HCT116 (cell line): ENCODE measurements at regions not wholly inside any gene's neighbourhood (a gene's known extent, or its start where the extent isn't known, plus 50 kb on each side); places are given as distances from the start of the nearest gene placed in this dataset.

ENCODE experiments used
- ATAC-seq: fragments of 200-7000 bp; cut with Tn5 transposase; 2 replicates; pipeline ENCODE4 v1.9.1; 2020; ENCODE audit warnings: mild to moderate bottlenecking, moderate library complexity
- BruUV-seq: library from RNA; stranded (reverse); fragments of 400-500 nt; replicated peaks from 2 replicates; lab custom pipeline; 2021; lab: Mats Ljungman, UMichigan
- CTCF ChIA-PET: fragments of 300-600 bp; sonication (Branson Sonifier 250); formaldehyde crosslinking; loops from one replicate; lab custom pipeline; 2021; ENCODE audit warnings: antibody characterized with exemption; lab: Charles Lee
- POLR2A ChIA-PET: fragments of 300-600, 350-600 bp; sonication (Branson Sonifier 250); formaldehyde crosslinking; loops from one replicate; lab custom pipeline; 2021; ENCODE audit warnings: antibody characterized with exemption; lab: Charles Lee
- RAD21 ChIA-PET, 2 experiments: fragments of 300-600 bp; sonication (Branson Sonifier 250); formaldehyde crosslinking; loops; one replicate each; lab custom pipeline; 2023; ENCODE audit warnings: low total read pairs in 2 of 2; ENCODE audit not compliant: uncharacterized antibody in 2 of 2, unreplicated experiment in 2 of 2, low non-redundant PET in 1 of 2; lab: Charles Lee
- DNase-seq: peaks from one replicate; pipeline ENCODE4 v3.0.0-alpha.2; 2010; ENCODE audit warnings: low read depth, low spot score
- H2AFZ ChIP-seq: fragments of 200-600 bp; shearing (Covaris generic), sonication (generic); 2 replicates; pipeline ENCODE4 v1.6.1; 2017; ENCODE audit warnings: low read depth, mixed run types, mixed read lengths, antibody characterized with exemption, low read length; ENCODE audit not compliant: poor library complexity, severe bottlenecking
- H3K27ac ChIP-seq: 2 replicates; pipeline ENCODE4 v1.5.1; 2012; ENCODE audit warnings: low read depth, low read length
- H3K27me3 ChIP-seq: fragments of 200-600 bp; sonication (generic); 2 replicates; pipeline ENCODE4 v1.6.1; 2016; ENCODE audit warnings: mixed run types, low read length, mixed read lengths; ENCODE audit not compliant: insufficient read depth
- H3K36me3 ChIP-seq, 2 experiments: fragments of 200-500 bp in 1 of 2; fragments of 200-600 bp in 1 of 2; sonication (Bioruptor generic) in 1 of 2; sonication (generic) in 1 of 2; 2 replicates each; pipeline versions ENCODE4 v1.5.1 to v1.6.1; 2014 to 2016; ENCODE audit warnings: low read length in 2 of 2, inconsistent platforms in 1 of 2, mixed read lengths in 1 of 2, mixed run types in 1 of 2; ENCODE audit not compliant: insufficient read depth in 2 of 2, control insufficient read depth in 1 of 2
- H3K4me1 ChIP-seq, 2 experiments: fragments of 200-600 bp in 1 of 2; sonication (generic) in 1 of 2; 2 replicates each; pipeline versions ENCODE4 v1.5.1 to v1.6.1; 2012 to 2017; ENCODE audit warnings: low read length in 2 of 2, inconsistent platforms in 1 of 2, mild to moderate bottlenecking in 1 of 2, mixed read lengths in 1 of 2, mixed run types in 1 of 2, moderate library complexity in 1 of 2; ENCODE audit not compliant: insufficient read depth in 2 of 2, control insufficient read depth in 1 of 2
- H3K4me2 ChIP-seq: fragments of 200-600 bp; sonication (generic); 2 replicates; pipeline ENCODE4 v1.6.1; 2017; ENCODE audit warnings: mixed run types, low read length, mixed read lengths
- H3K4me3 ChIP-seq, 2 experiments: fragments of 200-600 bp in 1 of 2; sonication (generic) in 1 of 2; replicated peaks in 1 of 2; 2 replicates each; pipeline ENCODE4 v1.5.1; 2011 to 2016; ENCODE audit warnings: low read length in 2 of 2, control low read depth in 1 of 2, low read depth in 1 of 2, mild to moderate bottlenecking in 1 of 2, mixed read lengths in 1 of 2, mixed run types in 1 of 2
- H3K79me2 ChIP-seq: fragments of 200-600 bp; sonication (generic); 2 replicates; pipeline ENCODE4 v1.6.1; 2017; ENCODE audit warnings: mild to moderate bottlenecking, mixed run types, low read length, moderate library complexity, mixed read lengths; ENCODE audit not compliant: insufficient read depth
- H3K9ac ChIP-seq: fragments of 200-600 bp; sonication (generic); 2 replicates; pipeline ENCODE4 v1.6.1; 2016; ENCODE audit warnings: low read length, mixed read lengths
- H3K9me2 ChIP-seq: fragments of 200-600 bp; sonication (generic), shearing (Covaris generic); 2 replicates; pipeline ENCODE4 v1.6.1; 2017; ENCODE audit warnings: mixed run types, mild to moderate bottlenecking, moderate library complexity; ENCODE audit not compliant: insufficient read depth
- H3K9me3 ChIP-seq, 2 experiments: fragments of 200-500 bp in 1 of 2; fragments of 200-600 bp in 1 of 2; sonication (Bioruptor generic) in 1 of 2; sonication (generic) in 1 of 2; 2 replicates each; pipeline ENCODE4 v1.6.1; 2014 to 2017; ENCODE audit warnings: low read length in 2 of 2, mixed read lengths in 2 of 2, inconsistent platforms in 1 of 2, low read depth in 1 of 2, mild to moderate bottlenecking in 1 of 2, mixed run types in 1 of 2, moderate library complexity in 1 of 2; ENCODE audit not compliant: control insufficient read depth in 1 of 2, insufficient read depth in 1 of 2
- H4K20me1 ChIP-seq: fragments of 200-600 bp; sonication (generic), shearing (Covaris generic); 2 replicates; pipeline ENCODE4 v1.6.1; 2017; ENCODE audit warnings: mixed run types, mild to moderate bottlenecking, moderate library complexity; ENCODE audit not compliant: insufficient read depth
- CBX3 ChIP-seq: IDR thresholded peaks from 2 replicates; pipeline ENCODE4 v1.6.1; 2012; ENCODE audit warnings: low read depth
- CEBPB ChIP-seq: IDR thresholded peaks from 2 replicates; pipeline ENCODE4 v1.6.1; 2012; ENCODE audit warnings: low read depth
- CTCF ChIP-seq, 3 experiments: fragments of 200-600 bp in 1 of 3; sonication (generic) in 1 of 3; IDR thresholded peaks in 2 of 3; conservative IDR thresholded peaks in 1 of 3; 2 replicates each; pipeline ENCODE4 v1.5.1; 2012 to 2017; ENCODE audit warnings: low read depth in 2 of 3, low read length in 2 of 3, antibody characterized with exemption in 1 of 3, borderline replicate concordance in 1 of 3, control low read depth in 1 of 3, mild to moderate bottlenecking in 1 of 3, mixed read lengths in 1 of 3, mixed run types in 1 of 3, moderate library complexity in 1 of 3; ENCODE audit not compliant: insufficient read depth in 1 of 3
- EZH2 ChIP-seq: fragments of 200-600 bp; sonication (generic); IDR thresholded peaks from 2 replicates; pipeline ENCODE4 v1.6.1; 2017; ENCODE audit warnings: antibody characterized with exemption, mixed run types
- EZH2phosphoT487 ChIP-seq: fragments of 200-600 bp; IDR thresholded peaks from 2 replicates; pipeline ENCODE4 v1.6.1; 2018; ENCODE audit warnings: antibody characterized with exemption, borderline replicate concordance
- FOSL1 ChIP-seq: IDR thresholded peaks from 2 replicates; pipeline ENCODE4 v1.6.1; 2012; ENCODE audit warnings: low read depth
- MAX ChIP-seq: IDR thresholded peaks from 2 replicates; pipeline ENCODE4 v1.6.1; 2012
- POLR2A ChIP-seq: IDR thresholded peaks from 2 replicates; pipeline ENCODE4 v1.7.0; 2011; ENCODE audit warnings: borderline replicate concordance; ENCODE audit not compliant: insufficient read depth, insufficient read length; ENCODE audit errors: extremely low read depth
- RAD21 ChIP-seq: IDR thresholded peaks from 2 replicates; pipeline ENCODE4 v1.6.1; 2012; ENCODE audit warnings: low read depth, mild to moderate bottlenecking
- SRF ChIP-seq: IDR thresholded peaks from 2 replicates; pipeline ENCODE4 v1.6.1; 2012; ENCODE audit warnings: low read depth
- TCF7L2 ChIP-seq: IDR thresholded peaks from 2 replicates; pipeline ENCODE4 v1.7.0; 2011; ENCODE audit warnings: borderline replicate concordance, inconsistent platforms; ENCODE audit not compliant: insufficient read depth, insufficient read length; ENCODE audit errors: extremely low read depth
- ZNF274 ChIP-seq: fragments of 200-500 bp; sonication (Bioruptor generic); IDR thresholded peaks from 2 replicates; pipeline ENCODE4 v1.6.1; 2014; ENCODE audit warnings: mild to moderate bottlenecking, low read depth, low read length, inconsistent platforms
- intact Hi-C: fragments of 100-400 bp; cut with micrococcal nuclease; formaldehyde crosslinking; loops from 2 replicates; pipeline ENCODE4 v1.10.0; 2022

GRCh38 chr21:38134084-38134873, 122.5 kb upstream of the KCNJ15 start:
- BruUV-seq: no TSS peak

More at GRCh38 chr21:38134084-38134873, 122.5 kb upstream of the KCNJ15 start:
- Histone ChIP-seq H3K9me3 (no peaks in the 10 kb centered on the region; a peak in 1 of 4 replicates), H3K4me2 (no peak overlapping the region), H3K27me3 (no peaks in the 10 kb centered on the region), H4K20me1 (no peaks in the 10 kb centered on the region), H3K4me1 (no peaks in the 10 kb centered on the region), H3K36me3 (no peaks in the 10 kb centered on the region), H2AFZ (no peak overlapping the region), H3K9me2 (no peaks in the 10 kb centered on the region), H3K4me3 (no peak overlapping the region), H3K79me2 (no peaks in the 10 kb centered on the region), H3K9ac (no peak overlapping the region), H3K27ac (no peak overlapping the region)
- POLR2A ChIA-PET: no interaction called here
- CTCF ChIA-PET: no interaction called here
- RAD21 ChIA-PET: no interaction called here
- TF ChIP-seq MAX (no peak), SRF (no peak), EZH2phosphoT487 (no peak), CBX3 (no peak), EZH2 (no peak), POLR2A (no peak), CEBPB (no peak), FOSL1 (no peak), ZNF274 (no peak), TCF7L2 (no peak), CTCF (IDR thresholded peaks at IDR 0.05 in 2 of 3, conservative IDR thresholded peaks at IDR 0.05 in 1 of 3; ENCODE audit: borderline replicate concordance in 1 of 3, insufficient read depth in 1 of 3, low read depth in 2 of 3, low read length in 2 of 3) (no peak), RAD21 (no peak)
- intact Hi-C loops: no loop called here
- ATAC-seq (no peak), DNase-seq (no peak)
